Thoracic aorta (tissue), 2 donors: ENCODE measurements at regions not wholly inside any gene's neighbourhood (a gene's known extent, or its start where the extent isn't known, plus 50 kb on each side); places are given as distances from the start of the nearest gene placed in this dataset.

ENCODE experiments used
- ATAC-seq: fragments of 150-250 bp; one replicate; pipeline ENCODE4 v1.8.0; 2017; ENCODE audit warnings: low read depth; ENCODE audit not compliant: insufficient number of reproducible peaks, low FRiP score
- DNase-seq: peaks from one replicate; pipeline ENCODE4 v3.0.0-alpha.2; 2020; ENCODE audit warnings: low spot score
- H3K27ac ChIP-seq, 2 donors: fragments of 200-600 bp; sonication (generic); 1 replicate in 1 of 2; 2 replicates in 1 of 2; pipeline ENCODE4 v1.5.1; 2016; ENCODE audit warnings: mild to moderate bottlenecking in 2 of 2, moderate library complexity in 2 of 2
- H3K27me3 ChIP-seq: fragments of 200-600 bp; sonication (generic); replicated peaks from 2 replicates; pipeline ENCODE4 v1.6.0; 2016; ENCODE audit warnings: mild to moderate bottlenecking; ENCODE audit not compliant: insufficient read depth
- H3K36me3 ChIP-seq: fragments of 200-600 bp; sonication (generic); one replicate; pipeline ENCODE4 v1.5.1; 2016
- H3K4me1 ChIP-seq, 2 donors: fragments of 200-600 bp; sonication (generic); 1 replicate in 1 of 2; 2 replicates in 1 of 2; pipeline versions ENCODE4 v1.5.1 to v1.6.0; 2016; ENCODE audit warnings: low read depth in 2 of 2, mild to moderate bottlenecking in 1 of 2; ENCODE audit not compliant: control insufficient read depth in 1 of 2
- H3K4me3 ChIP-seq: fragments of 200-600 bp; sonication (generic); 2 replicates; pipeline ENCODE4 v1.5.1; 2016; ENCODE audit warnings: mild to moderate bottlenecking
- H3K9me3 ChIP-seq: fragments of 200-600 bp; sonication (generic); 2 replicates; pipeline ENCODE4 v1.5.1; 2016
- CTCF ChIP-seq: fragments of 200-600 bp; sonication (generic); IDR thresholded peaks from one replicate; pipeline ENCODE4 v1.5.1; 2019; ENCODE audit warnings: antibody characterized with exemption

GRCh38 chr22:22351366-22351765, 106.8 kb downstream of the VPREB1 start:
- no peaks in the 10 kb centered on the region for H3K36me3 ChIP-seq
- no peaks in the 10 kb centered on the region for H3K4me1 ChIP-seq
- no peaks in the 10 kb centered on the region for H3K27me3 ChIP-seq
- no peak overlapping the region for H3K4me3 ChIP-seq
- TF ChIP-seq CTCF: no peak
- H3K27ac ChIP-seq: no peak overlapping the region
- ATAC-seq (no peak), DNase-seq (no peak)
- H3K9me3 ChIP-seq: no peaks in the 10 kb centered on the region

- Histone ChIP-seq H3K27ac (no peak overlapping the region), H3K36me3 (no peaks in the 10 kb centered on the region), H3K4me1 (no peaks in the 10 kb centered on the region), H3K9me3 (no peaks in the 10 kb centered on the region), H3K27me3 (no peaks in the 10 kb centered on the region), H3K4me3 (no peak overlapping the region)
- DNase-seq (no peak), ATAC-seq (no peak)
- no peak for TF ChIP-seq CTCF
These were observed 107.9 kb downstream of the VPREB1 start for GRCh38 chr22:22352371-22352999.

- Histone ChIP-seq H3K4me1 (no peaks in the 10 kb centered on the region), H3K27me3 (no peaks in the 10 kb centered on the region), H3K36me3 (no peaks in the 10 kb centered on the region), H3K27ac (no peak overlapping the region), H3K4me3 (no peak overlapping the region), H3K9me3 (no peaks in the 10 kb centered on the region)
- no peak for TF ChIP-seq CTCF
- DNase-seq (no peak), ATAC-seq (no peak)
These were observed 110.7 kb downstream of the VPREB1 start for GRCh38 chr22:22355096-22355834.

- H3K27me3 ChIP-seq: no peaks in the 10 kb centered on the region
- ATAC-seq (no peak), DNase-seq (no peak)
- no peaks in the 10 kb centered on the region for H3K9me3 ChIP-seq
- TF ChIP-seq CTCF: no peak
- H3K4me1 ChIP-seq: no peaks in the 10 kb centered on the region
- no peak overlapping the region for H3K27ac ChIP-seq
- H3K36me3 ChIP-seq: no peaks in the 10 kb centered on the region
- H3K4me3 ChIP-seq: no peak overlapping the region
These were observed 112.7 kb downstream of the VPREB1 start for GRCh38 chr22:22357024-22357883.

GRCh38 chr22:22358152-22358551, 113.6 kb downstream of the VPREB1 start:
- no peak for ATAC-seq
- H3K27me3 ChIP-seq: no peaks in the 10 kb centered on the region
- no peaks in the 10 kb centered on the region for H3K9me3 ChIP-seq
- no peak for DNase-seq
- no peak overlapping the region for H3K4me3 ChIP-seq
- H3K36me3 ChIP-seq: no peaks in the 10 kb centered on the region
- TF ChIP-seq CTCF: no peak
- no peak overlapping the region for H3K27ac ChIP-seq
- H3K4me1 ChIP-seq: no peaks in the 10 kb centered on the region
